Endothelial cell of umbilical vein (primary cell): ENCODE measurements at regions not wholly inside any gene's neighbourhood (a gene's known extent, or its start where the extent isn't known, plus 50 kb on each side); places are given as distances from the start of the nearest gene placed in this dataset.

Source experiments
- BruUV-seq: library from RNA; stranded (reverse); fragments of 400-500 nt; replicated peaks from 2 replicates; lab custom pipeline; 2021; lab: Mats Ljungman, UMichigan
- CTCF ChIA-PET: fragments of 300-600, 350-600 bp; sonication (Branson Sonifier 250); formaldehyde crosslinking; loops from one replicate; lab custom pipeline; 2021; ENCODE audit warnings: antibody characterized with exemption, inconsistent platforms; lab: Charles Lee
- POLR2A ChIA-PET: fragments of 300-600, 350-600 bp; sonication (Branson Sonifier 250); formaldehyde crosslinking; loops from one replicate; lab custom pipeline; 2021; ENCODE audit warnings: antibody characterized with exemption, inconsistent platforms; lab: Charles Lee
- DNase-seq: peaks from one replicate; pipeline ENCODE4 v3.0.0-alpha.2; 2011; ENCODE audit warnings: low read depth, low spot score
- FAIRE-seq: peaks from 2 replicates; lab custom pipeline; 2011; peaks lifted over from hg19 to GRCh38; lab: Jason Lieb, UNC
- H2AFZ ChIP-seq: 2 replicates; pipeline ENCODE4 v1.6.0; 2012; ENCODE audit warnings: low read depth, low read length, control low read depth, inconsistent platforms
- H3K27ac ChIP-seq: 2 replicates; pipeline ENCODE4 v1.5.1; 2011; ENCODE audit warnings: low read depth, mild to moderate bottlenecking, control low read depth, low read length, moderate library complexity; ENCODE audit not compliant: insufficient read depth
- H3K27me3 ChIP-seq, 2 experiments: 2 replicates each; pipeline versions ENCODE4 v1.6.0 to v1.6.1; 2011; ENCODE audit warnings: low read length in 2 of 2, mixed read lengths in 1 of 2; ENCODE audit not compliant: control insufficient read depth in 2 of 2, insufficient read depth in 2 of 2
- H3K36me3 ChIP-seq, 2 experiments: 2 replicates in 1 of 2; 3 replicates in 1 of 2; pipeline ENCODE4 v1.5.1; 2011; ENCODE audit warnings: low read length in 2 of 2, mild to moderate bottlenecking in 1 of 2, moderate library complexity in 1 of 2; ENCODE audit not compliant: control insufficient read depth in 2 of 2, insufficient read depth in 2 of 2; ENCODE audit errors: extremely low read depth in 1 of 2
- H3K4me1 ChIP-seq: 3 replicates; pipeline ENCODE4 v1.5.1; 2011; ENCODE audit warnings: mild to moderate bottlenecking, low read length; ENCODE audit not compliant: control insufficient read depth, insufficient read depth; ENCODE audit errors: extremely low read depth
- H3K4me2 ChIP-seq: 2 replicates; pipeline ENCODE4 v1.6.1; 2011; ENCODE audit warnings: low read length, control low read depth, mixed read lengths; ENCODE audit not compliant: insufficient read depth
- H3K4me3 ChIP-seq, 3 experiments: fragments of 200-600 bp in 1 of 3; sonication (generic), shearing (Covaris generic) in 1 of 3; replicated peaks in 1 of 3; 2 replicates each; pipeline ENCODE4 v1.5.1; 2011 to 2016; ENCODE audit warnings: control low read depth in 3 of 3, low read length in 3 of 3, mild to moderate bottlenecking in 2 of 3, inconsistent platforms in 1 of 3, low read depth in 1 of 3, moderate library complexity in 1 of 3; ENCODE audit not compliant: insufficient read depth in 1 of 3
- H3K79me2 ChIP-seq: 2 replicates; pipeline ENCODE4 v1.6.0; 2012; ENCODE audit warnings: low read length, inconsistent platforms; ENCODE audit not compliant: control insufficient read depth, insufficient read depth
- H3K9ac ChIP-seq: replicated peaks from 2 replicates; pipeline ENCODE3; 2011; ENCODE audit warnings: low read length, control low read depth; ENCODE audit not compliant: insufficient read depth; ENCODE audit errors: extremely low read depth
- H3K9me1 ChIP-seq: replicated peaks from 3 replicates; pipeline ENCODE4 v1.6.0; 2011; ENCODE audit warnings: mild to moderate bottlenecking, low read length; ENCODE audit not compliant: control insufficient read depth, insufficient read depth; ENCODE audit errors: extremely low read depth
- H3K9me3 ChIP-seq: replicated peaks from 2 replicates; pipeline ENCODE4 v1.5.1; 2012; ENCODE audit warnings: low read length, inconsistent platforms; ENCODE audit not compliant: control insufficient read depth, insufficient read depth
- H4K20me1 ChIP-seq: replicated peaks from 2 replicates; pipeline ENCODE3; 2011; ENCODE audit warnings: mild to moderate bottlenecking, low read length; ENCODE audit not compliant: control insufficient read depth, insufficient read depth; ENCODE audit errors: extremely low read depth
- EZH2 ChIP-seq: IDR thresholded peaks from 2 replicates; pipeline ENCODE4 v1.6.1; 2012; ENCODE audit warnings: borderline replicate concordance, low read depth, mild to moderate bottlenecking, moderate library complexity, low read length, inconsistent platforms; ENCODE audit not compliant: severe bottlenecking
- FOS ChIP-seq: IDR thresholded peaks from 2 replicates; pipeline ENCODE4 v1.6.1; 2011; ENCODE audit warnings: mild to moderate bottlenecking, low read length, moderate library complexity, borderline replicate concordance; ENCODE audit not compliant: insufficient read depth
- GATA2 ChIP-seq: IDR thresholded peaks from 2 replicates; pipeline ENCODE4 v1.7.0; 2011; ENCODE audit warnings: low read depth, mild to moderate bottlenecking, moderate library complexity, mixed read lengths, low read length; ENCODE audit not compliant: insufficient read length, insufficient read depth
- JUN ChIP-seq: IDR thresholded peaks from 2 replicates; pipeline ENCODE4 v1.6.1; 2011; ENCODE audit warnings: borderline replicate concordance, low read depth; ENCODE audit not compliant: insufficient read length, insufficient read depth
- MAX ChIP-seq: IDR thresholded peaks from 2 replicates; pipeline ENCODE4 v1.6.1; 2011; ENCODE audit not compliant: insufficient read depth, insufficient read length
- MYC ChIP-seq: IDR thresholded peaks from one replicate; pipeline ENCODE4 v1.6.1; 2011; ENCODE audit warnings: mild to moderate bottlenecking, low read depth, low read length
- POLR2A ChIP-seq: IDR thresholded peaks from 2 replicates; pipeline ENCODE4 v1.6.1; 2012; ENCODE audit warnings: low read depth, mild to moderate bottlenecking, control low read depth, low read length
- POLR2AphosphoS5 ChIP-seq: IDR thresholded peaks from 2 replicates; pipeline ENCODE4 v1.6.1; 2012; ENCODE audit warnings: low read depth, mild to moderate bottlenecking, control low read depth, low read length, moderate library complexity; ENCODE audit not compliant: insufficient read depth
- dilution Hi-C: fragments of 300-500 bp; cut with MboI; formaldehyde crosslinking; loops from one replicate; pipeline ENCODE4 v1.15.0; 2019; ENCODE audit warnings: low sequenced_read_pairs; ENCODE audit not compliant: extremely low pct_ligation_motif_present
- intact Hi-C: fragments of 100-400 bp; cut with micrococcal nuclease; formaldehyde crosslinking; loops from one replicate; pipeline ENCODE4 v1.10.0; 2022
- TF ChIP-seq, protein P1 (sequence below), 2 donors: IDR thresholded peaks; 1 replicate in 1 of 2; 2 replicates in 1 of 2; pipeline ENCODE4 v1.5.1; 2011; ENCODE audit warnings: low read length in 2 of 2, mild to moderate bottlenecking in 2 of 2, moderate library complexity in 2 of 2, control low read depth in 1 of 2, inconsistent platforms in 1 of 2, low read depth in 1 of 2; ENCODE audit not compliant: insufficient read depth in 1 of 2; ENCODE audit errors: extremely low read depth in 1 of 2

GRCh38 chrX:40891798-40892197 is 156.5 kb upstream of the MED14 start:
- H3K9me1 ChIP-seq, result no peaks in the 10 kb centered on the region
- ChIA-PET POLR2A (no interaction called here), CTCF (interaction anchor here (1.0 kb wide), 1 partner anchor 9 kb away, joined by 4 read pairs; no protein-coding TSS in a partner anchor)
- no peaks in the 10 kb centered on the region for H3K36me3 ChIP-seq
- DNase-seq (no peak), FAIRE-seq (no peak)
- TF ChIP-seq JUN (no peak), MYC (no peak), POLR2AphosphoS5 (no peak), EZH2 (no peak), POLR2A (no peak), FOS (no peak), GATA2 (no peak), MAX (no peak)
- TF ChIP-seq, protein P1, sequence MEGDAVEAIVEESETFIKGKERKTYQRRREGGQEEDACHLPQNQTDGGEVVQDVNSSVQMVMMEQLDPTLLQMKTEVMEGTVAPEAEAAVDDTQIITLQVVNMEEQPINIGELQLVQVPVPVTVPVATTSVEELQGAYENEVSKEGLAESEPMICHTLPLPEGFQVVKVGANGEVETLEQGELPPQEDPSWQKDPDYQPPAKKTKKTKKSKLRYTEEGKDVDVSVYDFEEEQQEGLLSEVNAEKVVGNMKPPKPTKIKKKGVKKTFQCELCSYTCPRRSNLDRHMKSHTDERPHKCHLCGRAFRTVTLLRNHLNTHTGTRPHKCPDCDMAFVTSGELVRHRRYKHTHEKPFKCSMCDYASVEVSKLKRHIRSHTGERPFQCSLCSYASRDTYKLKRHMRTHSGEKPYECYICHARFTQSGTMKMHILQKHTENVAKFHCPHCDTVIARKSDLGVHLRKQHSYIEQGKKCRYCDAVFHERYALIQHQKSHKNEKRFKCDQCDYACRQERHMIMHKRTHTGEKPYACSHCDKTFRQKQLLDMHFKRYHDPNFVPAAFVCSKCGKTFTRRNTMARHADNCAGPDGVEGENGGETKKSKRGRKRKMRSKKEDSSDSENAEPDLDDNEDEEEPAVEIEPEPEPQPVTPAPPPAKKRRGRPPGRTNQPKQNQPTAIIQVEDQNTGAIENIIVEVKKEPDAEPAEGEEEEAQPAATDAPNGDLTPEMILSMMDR (IDR thresholded peaks at IDR 0.05; ENCODE audit: extremely low read depth in 1 of 2, insufficient read depth in 1 of 2, low read depth in 1 of 2, low read length in 2 of 2), result no peak
- H4K20me1 ChIP-seq, result no peaks in the 10 kb centered on the region
- H3K9me3 ChIP-seq, result no peaks in the 10 kb centered on the region
- no peak overlapping the region for H3K4me2 ChIP-seq
- no peaks in the 10 kb centered on the region for H3K27me3 ChIP-seq
- H3K4me1 ChIP-seq, result no peaks in the 10 kb centered on the region
- H3K4me3 ChIP-seq, result no peak overlapping the region
- H3K9ac ChIP-seq, result no peak overlapping the region
- BruUV-seq, result no TSS peak
- H3K27ac ChIP-seq, result no peak overlapping the region
- intact Hi-C loops (no loop called here), dilution Hi-C loops (no loop called here)
- H3K79me2 ChIP-seq, result no peaks in the 10 kb centered on the region
- H2AFZ ChIP-seq, result no peak overlapping the region
